Coronary artery (tissue), 2 donors: ENCODE measurements at regions not wholly inside any gene's neighbourhood (a gene's known extent, or its start where the extent isn't known, plus 50 kb on each side); places are given as distances from the start of the nearest gene placed in this dataset.

Source experiments
- DNase-seq: peaks from one replicate; pipeline ENCODE4 v3.0.0-alpha.2; 2017; ENCODE audit warnings: low spot score
- H3K27ac ChIP-seq, 2 donors: fragments of 200-600 bp; sonication (generic); one replicate each; pipeline ENCODE4 v1.5.1; 2016 to 2019
- H3K4me3 ChIP-seq: fragments of 200-600 bp; sonication (generic); 2 replicates; pipeline ENCODE4 v1.5.1; 2016; ENCODE audit warnings: mild to moderate bottlenecking, moderate library complexity
- CTCF ChIP-seq: fragments of 200-600 bp; sonication (generic); IDR thresholded peaks from one replicate; pipeline ENCODE4 v1.5.1; 2019; ENCODE audit warnings: antibody characterized with exemption

- no peak for DNase-seq
- H3K4me3 ChIP-seq, result no peak overlapping the region
- no peak for TF ChIP-seq CTCF
- H3K27ac ChIP-seq, result no peak overlapping the region
Measured at GRCh38 chr6:147738099-147738498, 229.6 kb downstream of the SAMD5 start.

GRCh38 chr6:147738516-147739162, 230.1 kb downstream of the SAMD5 start:
- no peak overlapping the region for H3K4me3 ChIP-seq
- TF ChIP-seq CTCF, result no peak
- DNase-seq, result no peak
- H3K27ac ChIP-seq, result no peak overlapping the region

GRCh38 chr6:147740326-147740725, 231.8 kb downstream of the SAMD5 start:
- DNase-seq, result no peak
- no peak overlapping the region for H3K27ac ChIP-seq
- no peak for TF ChIP-seq CTCF
- H3K4me3 ChIP-seq, result no peak overlapping the region

- Histone ChIP-seq H3K27ac (no peak overlapping the region), H3K4me3 (no peak overlapping the region)
- no peak for TF ChIP-seq CTCF
- no peak for DNase-seq
Measured at GRCh38 chr6:147740916-147741315, 232.4 kb downstream of the SAMD5 start.

GRCh38 chr6:147741389-147741788, 232.9 kb downstream of the SAMD5 start:
- no peak for DNase-seq

GRCh38 chr6:147742440-147742839, 233.9 kb downstream of the SAMD5 start:
- no peak for DNase-seq
- H3K27ac ChIP-seq, result no peak overlapping the region
- H3K4me3 ChIP-seq, result no peak overlapping the region
- no peak for TF ChIP-seq CTCF

More at GRCh38 chr6:147741389-147741788, 232.9 kb downstream of the SAMD5 start:
- no peak overlapping the region for H3K27ac ChIP-seq
- H3K4me3 ChIP-seq, result no peak overlapping the region
- TF ChIP-seq CTCF, result no peak

- Histone ChIP-seq H3K4me3 (no peak overlapping the region), H3K27ac (no peak overlapping the region)
- DNase-seq, result no peak
- TF ChIP-seq CTCF, result no peak
Measured at GRCh38 chr6:147744012-147744411, 235.5 kb downstream of the SAMD5 start.
